Activated CD4-positive, alpha-beta T cell treated with anti-CD3 and anti-CD28 coated beads, Interleukin-2, Interleukin-6, amounts not matched to agents 100 ng/mL and 50 ng/mL, durations not matched to agents 16 hours and 8 hours (primary cell): ENCODE measurements at regions not wholly inside any gene's neighbourhood (a gene's known extent, or its start where the extent isn't known, plus 50 kb on each side); places are given as distances from the start of the nearest gene placed in this dataset.

Experiments
- DNase-seq: peaks from one replicate; pipeline ENCODE4 v3.0.0-alpha.2; 2020

- no peak for DNase-seq
These were observed 50.5 kb upstream of the CD99 start for GRCh38 chrX:2640436-2641150.

DNA sequence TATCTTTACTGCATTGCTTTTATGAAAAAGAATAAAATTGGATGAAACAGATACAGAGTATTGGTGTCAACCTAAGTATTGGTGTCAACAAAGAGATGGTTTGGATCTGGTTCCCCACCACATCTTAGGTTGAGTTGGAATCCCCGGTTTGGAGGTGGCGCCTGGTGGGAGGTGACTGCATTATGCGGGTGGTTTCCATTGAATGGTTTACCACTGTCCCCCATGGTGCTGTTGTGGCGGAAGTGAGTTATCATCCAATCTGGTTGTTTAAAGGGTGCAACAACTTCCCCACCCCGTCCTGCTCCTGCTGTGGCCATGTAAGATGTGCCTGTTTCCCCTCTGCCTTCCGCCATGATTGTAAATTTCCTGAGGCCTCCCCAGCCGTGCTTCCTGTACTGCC, 52.8 kb upstream of the CD99 start:
- no peak for DNase-seq

DNA sequence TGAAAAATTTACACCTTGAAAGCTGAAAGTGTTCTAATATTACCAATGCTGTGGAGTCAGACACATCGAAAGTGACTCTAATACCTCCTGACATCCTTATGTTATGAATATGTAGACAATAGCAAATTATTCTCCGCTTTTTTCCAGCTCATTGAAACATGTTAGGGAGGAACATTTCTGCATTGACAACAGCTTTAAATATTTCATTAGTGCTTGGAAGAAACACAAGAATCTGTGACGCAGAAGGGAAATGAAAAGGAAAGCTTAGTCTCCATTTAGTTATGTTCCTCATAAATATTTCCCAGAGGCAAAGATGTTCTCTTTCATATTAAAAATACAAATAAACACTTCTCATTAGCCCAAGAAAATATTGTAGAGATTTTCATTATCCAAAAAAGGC, 55.8 kb upstream of the CD99 start:
- DNase-seq, result no peak

- DNase-seq, result no peak
These were observed 58.3 kb upstream of the CD99 start for GRCh38 chrX:2632533-2633504.

GRCh38 chrX:2631743-2632532, 59.2 kb upstream of the CD99 start:
- DNase-seq, result no peak

DNA sequence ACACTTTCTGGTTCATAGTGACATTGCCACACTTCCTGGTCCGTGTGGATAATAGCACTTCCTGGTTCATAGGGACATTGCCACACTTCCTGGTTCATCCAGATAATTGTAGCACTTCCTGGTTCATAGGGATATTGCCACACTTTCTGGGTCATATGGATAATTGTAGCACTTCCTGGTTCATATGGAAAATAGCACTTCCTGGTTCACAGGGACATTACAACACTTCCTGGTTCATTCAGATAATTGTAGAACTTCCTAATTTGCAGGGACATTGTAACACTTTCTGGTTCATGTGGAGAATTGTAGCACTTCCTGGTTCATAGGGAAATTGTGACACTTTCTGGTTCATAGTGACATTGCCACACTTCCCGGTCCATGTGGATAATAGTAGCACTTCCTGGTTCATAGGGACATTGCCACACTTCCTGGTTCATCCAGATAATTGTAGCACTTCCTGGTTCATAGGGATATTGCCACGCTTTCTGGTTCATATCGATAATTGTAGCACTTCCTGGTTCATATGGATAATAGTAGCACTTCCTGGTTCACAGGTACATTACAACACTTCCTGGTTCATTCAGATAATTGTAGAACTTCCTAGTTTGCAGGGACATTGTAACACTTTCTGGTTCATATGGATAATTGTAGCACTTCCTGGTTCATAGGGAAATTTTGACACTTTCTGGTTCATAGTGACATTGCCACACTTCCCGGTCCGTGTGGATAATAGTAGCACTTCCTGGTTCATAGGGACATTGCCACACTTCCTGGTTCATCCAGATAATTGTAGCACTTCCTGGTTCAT, 60.0 kb upstream of the CD99 start:
- peak; percentile 49 for DNase-seq

DNA sequence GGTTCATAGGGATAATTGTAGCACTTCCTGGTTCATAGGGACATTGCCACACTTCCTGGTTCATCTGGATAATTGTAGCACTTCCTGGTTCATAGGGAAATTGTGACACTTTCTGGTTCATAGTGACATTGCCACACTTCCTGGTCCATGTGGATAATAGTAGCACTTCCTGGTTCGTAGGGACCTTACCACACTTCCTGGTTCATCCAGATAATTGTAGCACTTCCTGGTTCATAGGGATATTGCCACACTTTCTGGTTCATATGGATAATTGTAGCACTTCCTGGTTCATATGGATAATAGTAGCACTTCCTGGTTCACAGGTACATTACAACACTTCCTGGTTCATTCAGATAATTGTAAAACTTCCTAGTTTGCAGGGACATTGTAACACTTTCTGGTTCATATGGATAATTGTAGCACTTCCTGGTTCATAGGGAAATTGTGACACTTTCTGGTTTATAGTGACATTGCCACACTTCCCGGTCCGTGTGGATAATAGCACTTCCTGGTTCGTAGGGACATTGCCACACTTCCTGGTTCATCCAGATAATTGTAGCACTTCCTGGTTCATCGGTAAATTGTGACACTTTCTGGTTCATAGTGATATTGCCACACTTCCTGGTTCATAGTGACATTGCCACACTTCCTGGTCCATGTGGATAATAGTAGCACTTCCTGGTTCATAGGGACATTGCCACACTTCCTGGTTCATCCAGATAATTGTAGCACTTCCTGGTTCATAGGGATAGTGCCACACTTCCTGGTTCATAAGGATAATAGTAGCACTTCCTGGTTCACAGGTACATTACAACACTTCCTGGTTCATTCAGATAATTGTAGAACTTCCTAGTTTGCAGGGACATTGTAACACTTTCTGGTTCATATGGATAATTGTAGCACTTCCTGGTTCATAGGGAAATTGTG, 60.8 kb upstream of the CD99 start:
- DNase-seq, result peak; percentile 64

- peak; percentile 16 for DNase-seq
These were observed 61.6 kb upstream of the CD99 start for GRCh38 chrX:2629316-2630007.

- peak; percentile 45 for DNase-seq
These were observed 62.3 kb upstream of the CD99 start for GRCh38 chrX:2628751-2629315.

- DNase-seq, result peak; percentile 62
These were observed 63.7 kb upstream of the CD99 start for GRCh38 chrX:2627272-2627867.

GRCh38 chrX:2626750-2627149, 64.3 kb upstream of the CD99 start:
- no peak for DNase-seq

GRCh38 chrX:2620576-2620975, 70.5 kb upstream of the CD99 start:
- no peak for DNase-seq

GRCh38 chrX:2618516-2618915, 72.6 kb upstream of the CD99 start:
- DNase-seq, result no peak

- DNase-seq, result peak; percentile 24
These were observed 76.2 kb upstream of the CD99 start for GRCh38 chrX:2614911-2615310.

GRCh38 chrX:2610246-2611170, 80.6 kb upstream of the CD99 start:
- peak; percentile 45 for DNase-seq

GRCh38 chrX:2609431-2610238, 81.5 kb upstream of the CD99 start:
- DNase-seq, result no peak

DNA sequence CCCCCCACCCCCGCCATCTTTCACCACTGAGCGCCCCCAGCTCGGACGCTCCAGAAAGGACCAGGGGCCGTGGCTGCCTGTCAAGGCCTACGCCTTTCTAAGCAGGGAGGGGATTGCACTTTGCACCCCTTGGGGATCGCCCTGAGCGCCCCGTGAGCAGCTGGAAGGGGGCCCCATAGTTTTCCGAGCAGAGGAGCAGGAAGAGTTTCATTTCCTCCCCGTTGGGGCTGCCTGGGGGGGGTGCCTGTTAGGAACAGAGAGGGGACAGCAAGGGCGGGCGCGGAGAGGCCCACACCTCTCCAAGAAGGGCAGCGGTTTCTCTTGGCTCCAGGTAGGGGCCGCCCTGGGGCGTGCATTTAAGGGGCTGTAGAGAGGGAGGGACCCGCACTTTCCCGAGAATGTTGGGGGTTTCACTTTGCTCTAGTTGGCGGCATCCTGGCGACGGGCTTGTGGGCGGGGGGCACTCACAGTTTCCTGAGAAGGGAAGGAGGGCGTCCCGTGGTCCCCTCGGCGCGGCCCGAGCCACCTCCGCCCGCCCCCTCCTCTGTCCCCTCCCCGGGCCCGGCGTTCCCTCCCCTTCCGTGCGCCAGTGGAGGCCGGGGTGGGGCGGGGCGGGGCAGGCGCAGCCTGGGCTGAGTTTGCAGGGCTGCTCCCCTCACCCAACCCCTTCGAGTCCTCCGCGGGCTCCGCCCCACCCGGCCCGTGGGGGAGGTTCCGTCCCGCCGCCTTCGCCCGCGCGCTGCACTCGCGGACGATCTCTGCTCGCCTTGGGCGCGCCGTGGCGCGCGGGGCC, 82.3 kb upstream of the CD99 start:
- peak; percentile 92 for DNase-seq
